HepG2 (cell line): ENCODE measurements at regions not wholly inside any gene's neighbourhood (a gene's known extent, or its start where the extent isn't known, plus 50 kb on each side); places are given as distances from the start of the nearest gene placed in this dataset.
"Not testable (repeated sequence)": the region's sequence is repeated elsewhere in the genome, so short reads cannot be mapped to it uniquely, and the experiment has no call there.

Experiments used
- ATAC-seq: fragments of 200-7000 bp; cut with Tn5 transposase; 3 replicates; pipeline ENCODE4 v1.9.1; 2020; ENCODE audit warnings: mild to moderate bottlenecking, moderate library complexity
- BruUV-seq: library from RNA; stranded (reverse); fragments of 400-500 nt; replicated peaks from 2 replicates; lab custom pipeline; 2021; lab: Mats Ljungman, UMichigan
- CTCF ChIA-PET: fragments of 300-600 bp; formaldehyde crosslinking; extraction: SDS; loops from one replicate; lab custom pipeline; 2021; ENCODE audit warnings: low total read pairs, inconsistent platforms, low intra/inter-chr PET ratio; lab: Yijun Ruan, JAX
- POLR2A ChIA-PET: fragments of 350-600 bp; sonication (Branson Sonifier 250); formaldehyde crosslinking; loops from one replicate; lab custom pipeline; 2020; ENCODE audit warnings: antibody characterized with exemption, inconsistent platforms; lab: Yijun Ruan, JAX
- DNase-seq: peaks from one replicate; pipeline ENCODE4 v3.0.0-alpha.2; 2015; ENCODE audit warnings: low spot score
- FAIRE-seq: peaks from 3 replicates; lab custom pipeline; 2011; peaks lifted over from hg19 to GRCh38; lab: Jason Lieb, UNC
- H2AFZ ChIP-seq: one replicate; pipeline ENCODE4 v1.6.1; 2011; ENCODE audit warnings: low read length, inconsistent platforms
- H3K27ac ChIP-seq: fragments of 300-600 bp; 3 replicates; pipeline ENCODE4 v1.8.0; 2011; ENCODE audit warnings: mixed run types, mild to moderate bottlenecking, mixed read lengths, low read length, inconsistent platforms; ENCODE audit not compliant: insufficient read depth; ENCODE audit errors: extremely low read length
- H3K27me3 ChIP-seq, 2 experiments: fragments of 200-600 bp in 1 of 2; 2 replicates in 1 of 2; 3 replicates in 1 of 2; pipeline versions ENCODE4 v1.6.0 to v1.8.0; 2011; ENCODE audit warnings: low read length in 2 of 2, mild to moderate bottlenecking in 2 of 2, moderate library complexity in 2 of 2, inconsistent platforms in 1 of 2; ENCODE audit not compliant: insufficient read depth in 2 of 2, control insufficient read depth in 1 of 2
- H3K36me3 ChIP-seq, 2 experiments: fragments of 200-600 bp in 1 of 2; replicated peaks in 1 of 2; 2 replicates in 1 of 2; 3 replicates in 1 of 2; pipeline versions ENCODE4 v1.5.1 to v1.8.0; 2011; ENCODE audit warnings: low read length in 2 of 2, inconsistent platforms in 1 of 2; ENCODE audit not compliant: insufficient read depth in 2 of 2, control insufficient read depth in 1 of 2
- H3K4me1 ChIP-seq: 2 replicates; pipeline ENCODE4 v1.5.1; 2012; ENCODE audit warnings: low read length, inconsistent platforms; ENCODE audit not compliant: insufficient read depth
- H3K4me2 ChIP-seq: 2 replicates; pipeline ENCODE4 v1.6.0; 2011; ENCODE audit warnings: low read depth, low read length, inconsistent platforms
- H3K4me3 ChIP-seq, 3 experiments: fragments of 200-600 bp in 1 of 3; sonication (generic), shearing (Covaris generic) in 1 of 3; replicated peaks in 1 of 3; 2 replicates each; pipeline ENCODE4 v1.5.1; 2011 to 2016; ENCODE audit warnings: low read length in 3 of 3, inconsistent platforms in 2 of 3, low read depth in 2 of 3, mild to moderate bottlenecking in 2 of 3, control low read depth in 1 of 3, mixed read lengths in 1 of 3; ENCODE audit not compliant: insufficient read depth in 1 of 3
- H3K79me2 ChIP-seq: one replicate; pipeline ENCODE4 v1.6.1; 2011; ENCODE audit warnings: low read length, inconsistent platforms; ENCODE audit not compliant: insufficient read depth
- H3K9ac ChIP-seq: 2 replicates; pipeline ENCODE4 v1.6.0; 2011; ENCODE audit warnings: mild to moderate bottlenecking, low read depth, low read length, inconsistent platforms; ENCODE audit not compliant: insufficient read depth
- H3K9me3 ChIP-seq: 2 replicates; pipeline ENCODE4 v1.5.1; 2012; ENCODE audit warnings: mild to moderate bottlenecking, low read length
- H4K20me1 ChIP-seq: 2 replicates; pipeline ENCODE4 v1.6.0; 2011; ENCODE audit warnings: inconsistent platforms, mild to moderate bottlenecking, low read length, moderate library complexity; ENCODE audit not compliant: insufficient read depth
- ELF3 ChIP-seq: IDR thresholded peaks from 2 replicates; pipeline ENCODE4 v1.6.1; 2016; ENCODE audit warnings: missing genetic modification reagents, missing compliant biosample characterization
- ZNF720 ChIP-seq: sonication (generic); formaldehyde crosslinking; IDR thresholded peaks from 2 replicates; pipeline ENCODE4 v1.4.0; 2020; ENCODE audit warnings: missing genetic modification reagents
- WGBS: methylation state at CpG from one replicate; pipeline ENCODE4 v1.1.6; 2017; ENCODE audit warnings: low lambda C conversion rate; 5-methylcytosine and 5-hydroxymethylcytosine counted together
- in situ Hi-C: cut with HindIII; loops from 2 replicates; pipeline ENCODE4 v1.10.0; 2017; ENCODE audit warnings: low pct_unique_long_range_greater_than_20kb; ENCODE audit not compliant: extremely low pct_ligation_motif_present
- intact Hi-C: fragments of 100-400 bp; cut with micrococcal nuclease; formaldehyde crosslinking; loops from one replicate; pipeline ENCODE4 v1.10.0; 2022; ENCODE audit not compliant: unreplicated experiment

GRCh38 chr10:46098386-46098785, 52.3 kb upstream of the MSMB start:
- intact Hi-C loops (loop anchor here (5.0 kb wide), 1 partner anchor 46 kb away; no protein-coding TSS in a partner anchor), in situ Hi-C loops (no loop called here)
- H3K79me2 ChIP-seq: no peaks in the 10 kb centered on the region
- no peak overlapping the region for H3K27ac ChIP-seq
- no peaks in the 10 kb centered on the region for H3K36me3 ChIP-seq
- ChIA-PET CTCF (no interaction called here), POLR2A (no interaction called here)
- H4K20me1 ChIP-seq: no peaks in the 10 kb centered on the region
- H3K4me3 ChIP-seq: no peak overlapping the region
- FAIRE-seq (no peak), ATAC-seq (no peak), DNase-seq (no peak)
- no peak overlapping the region for H2AFZ ChIP-seq
- peaks cover 87% of the 10 kb centered on the region for H3K4me1 ChIP-seq
- H3K4me2 ChIP-seq: no peak overlapping the region
- H3K27me3 ChIP-seq: no peaks in the 10 kb centered on the region
- TF ChIP-seq ELF3 (CRISPR knock-in tag): no peak
- no peak for TF ChIP-seq ZNF720 (CRISPR knock-in tag)
- H3K9me3 ChIP-seq: no peaks in the 10 kb centered on the region
- no TSS peak for BruUV-seq
- H3K9ac ChIP-seq: no peak overlapping the region
- WGBS: 98% methylated on average over 4 of the region's 7 CpGs

- POLR2A ChIA-PET, H3K27ac ChIP-seq, H3K9me3 ChIP-seq, H4K20me1 ChIP-seq, H3K4me3 ChIP-seq, CTCF ChIA-PET, ATAC-seq, H3K36me3 ChIP-seq, H3K4me2 ChIP-seq, BruUV-seq, H3K79me2 ChIP-seq, in situ Hi-C loops, H3K27me3 ChIP-seq, H2AFZ ChIP-seq, H3K9ac ChIP-seq, DNase-seq, FAIRE-seq: not testable (repeated sequence)
- intact Hi-C loops: loop anchor here (5.0 kb wide), 1 partner anchor 47 kb away; no protein-coding TSS in a partner anchor
- WGBS: no CpG with 5 or more reads among the region's 4 CpGs
- H3K4me1 ChIP-seq: peaks cover 86% of the 10 kb centered on the region
Measured at GRCh38 chr10:46098925-46099324, 52.9 kb upstream of the MSMB start.
